Activated CD8-positive, alpha-beta memory T cell treated with anti-CD3 and anti-CD28 coated beads, Interleukin-2, amount 50 U/mL, for 4 hours (primary cell): ENCODE measurements at regions not wholly inside any gene's neighbourhood (a gene's known extent, or its start where the extent isn't known, plus 50 kb on each side); places are given as distances from the start of the nearest gene placed in this dataset.
"Not testable (repeated sequence)": the region's sequence is repeated elsewhere in the genome, so short reads cannot be mapped to it uniquely, and the experiment has no call there.

Source experiments
- DNase-seq: peaks from one replicate; pipeline ENCODE4 v3.0.0-alpha.2; 2020

- DNase-seq, result no peak
Measured at GRCh38 chr1:218887141-218887925, 286.3 kb upstream of the LYPLAL1 start.

- DNase-seq, result no peak
Measured at GRCh38 chr1:218890451-218890850, 283.2 kb upstream of the LYPLAL1 start.

GRCh38 chr1:218891577-218891976 lies 282.1 kb upstream of the LYPLAL1 start:
- DNase-seq, result no peak

GRCh38 chr1:218895064-218895587 lies 278.6 kb upstream of the LYPLAL1 start:
- no peak for DNase-seq

- no peak for DNase-seq
Measured at GRCh38 chr1:218896202-218896601, 277.5 kb upstream of the LYPLAL1 start.

- DNase-seq, result no peak
Measured at GRCh38 chr1:218898921-218899320, 274.8 kb upstream of the LYPLAL1 start.

- no peak for DNase-seq
Measured at GRCh38 chr1:218900615-218901014, 273.1 kb upstream of the LYPLAL1 start.

GRCh38 chr1:218904416-218904815 lies 269.3 kb upstream of the LYPLAL1 start:
- no peak for DNase-seq

GRCh38 chr1:218916720-218917119 lies 257.0 kb upstream of the LYPLAL1 start:
- no peak for DNase-seq

- no peak for DNase-seq
Measured at GRCh38 chr1:218917656-218918055, 256.0 kb upstream of the LYPLAL1 start.

- DNase-seq, result no peak
Measured at GRCh38 chr1:218925777-218926176, 247.9 kb upstream of the LYPLAL1 start.

- DNase-seq, result no peak
Measured at GRCh38 chr1:218926631-218927030, 247.0 kb upstream of the LYPLAL1 start.

- DNase-seq, result no peak
Measured at GRCh38 chr1:218930000-218930399, 243.7 kb upstream of the LYPLAL1 start.

GRCh38 chr1:218930472-218931241 lies 243.0 kb upstream of the LYPLAL1 start:
- DNase-seq, result no peak

- no peak for DNase-seq
Measured at GRCh38 chr1:218931324-218931723, 242.4 kb upstream of the LYPLAL1 start.

GRCh38 chr1:218933513-218933912 lies 240.2 kb upstream of the LYPLAL1 start:
- DNase-seq, result no peak

- DNase-seq, result not testable (repeated sequence)
Measured at GRCh38 chr1:218935408-218935807, 238.3 kb upstream of the LYPLAL1 start.

- DNase-seq, result no peak
Measured at GRCh38 chr1:218938259-218938658, 235.4 kb upstream of the LYPLAL1 start.

GRCh38 chr1:218939095-218939494 lies 234.6 kb upstream of the LYPLAL1 start:
- DNase-seq, result no peak

- no peak for DNase-seq
Measured at GRCh38 chr1:218942431-218942830, 231.2 kb upstream of the LYPLAL1 start.

GRCh38 chr1:218943371-218943770 lies 230.3 kb upstream of the LYPLAL1 start:
- DNase-seq, result no peak

- DNase-seq, result no peak
Measured at GRCh38 chr1:218945050-218945449, 228.6 kb upstream of the LYPLAL1 start.

GRCh38 chr1:218946147-218946546 lies 227.5 kb upstream of the LYPLAL1 start:
- no peak for DNase-seq

- no peak for DNase-seq
Measured at GRCh38 chr1:218948446-218948845, 225.2 kb upstream of the LYPLAL1 start.
